KOPT-K1 (cell line): ENCODE measurements at regions not wholly inside any gene's neighbourhood (a gene's known extent, or its start where the extent isn't known, plus 50 kb on each side); places are given as distances from the start of the nearest gene placed in this dataset.
"Not testable (repeated sequence)": the region's sequence is repeated elsewhere in the genome, so short reads cannot be mapped to it uniquely, and the experiment has no call there.

Source experiments
- H3K27ac ChIP-seq: fragments of 200-600 bp; sonication (generic); 2 replicates; pipeline ENCODE4 v1.5.1; 2016; ENCODE audit warnings: antibody characterized with exemption, mild to moderate bottlenecking, low read depth, low read length; ENCODE audit not compliant: poor library complexity, severe bottlenecking
- H3K36me3 ChIP-seq: fragments of 200-600 bp; sonication (generic); 2 replicates; pipeline ENCODE4 v1.5.1; 2017; ENCODE audit warnings: antibody characterized with exemption, mild to moderate bottlenecking, low read length, moderate library complexity; ENCODE audit not compliant: insufficient read depth
- H3K9me3 ChIP-seq: fragments of 200-600 bp; sonication (generic); 2 replicates; pipeline ENCODE4 v1.5.1; 2017; ENCODE audit warnings: antibody characterized with exemption, low read length, mild to moderate bottlenecking; ENCODE audit not compliant: insufficient read depth, poor library complexity, severe bottlenecking

DNA sequence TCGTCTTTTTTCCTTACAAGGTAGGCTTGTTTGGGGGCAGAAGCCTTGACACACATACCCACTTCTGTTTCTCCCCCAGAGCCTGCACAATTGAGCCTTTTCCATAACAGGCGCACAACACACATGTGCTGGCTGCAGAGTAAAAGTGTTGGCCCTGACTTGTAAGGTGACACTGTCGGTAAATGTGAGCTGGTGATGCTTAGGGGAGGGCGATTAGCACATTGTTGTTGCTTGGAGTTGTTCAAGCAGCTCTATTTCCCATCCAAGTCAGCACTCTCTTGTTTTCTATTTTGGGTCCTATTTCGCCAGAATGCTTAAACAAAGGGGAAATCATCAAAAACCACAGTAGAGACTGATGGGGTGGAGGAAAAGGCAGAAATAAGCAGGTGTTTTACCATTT is 51.9 kb upstream of the PTPRJ start:
- H3K27ac ChIP-seq, result peak overlapping the region; percentile 28
- no peaks in the 10 kb centered on the region for H3K36me3 ChIP-seq
- no peaks in the 10 kb centered on the region for H3K9me3 ChIP-seq

GRCh38 chr11:47924184-47924691 is 56.1 kb upstream of the PTPRJ start:
- no peaks in the 10 kb centered on the region for H3K36me3 ChIP-seq
- H3K27ac ChIP-seq, result no peak overlapping the region
- H3K9me3 ChIP-seq, result no peaks in the 10 kb centered on the region

DNA sequence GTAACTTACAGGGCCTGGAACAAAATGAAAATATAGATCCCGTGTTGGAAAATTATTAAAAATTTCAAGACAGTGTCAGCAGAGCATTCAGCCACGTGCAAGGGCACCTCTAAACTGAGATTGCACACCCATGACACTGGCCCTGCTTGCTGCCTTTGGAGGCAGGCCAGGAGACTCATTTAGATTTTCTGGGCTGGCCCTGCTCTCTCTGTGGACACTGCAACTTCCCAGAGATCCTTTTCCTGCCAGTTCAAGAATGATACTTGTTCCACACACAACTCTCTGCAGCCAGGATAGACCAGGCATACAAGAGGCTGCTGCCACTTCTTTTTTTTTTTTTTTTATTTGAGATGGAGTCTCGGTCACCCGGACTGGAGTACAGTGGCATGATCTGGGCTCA is 56.7 kb upstream of the PTPRJ start:
- H3K27ac ChIP-seq, result no peak overlapping the region
- H3K36me3 ChIP-seq, result no peaks in the 10 kb centered on the region
- no peaks in the 10 kb centered on the region for H3K9me3 ChIP-seq

- H3K36me3 ChIP-seq, H3K27ac ChIP-seq, H3K9me3 ChIP-seq: not testable (repeated sequence)
These were observed 59.2 kb upstream of the PTPRJ start for GRCh38 chr11:47921080-47921555.

DNA sequence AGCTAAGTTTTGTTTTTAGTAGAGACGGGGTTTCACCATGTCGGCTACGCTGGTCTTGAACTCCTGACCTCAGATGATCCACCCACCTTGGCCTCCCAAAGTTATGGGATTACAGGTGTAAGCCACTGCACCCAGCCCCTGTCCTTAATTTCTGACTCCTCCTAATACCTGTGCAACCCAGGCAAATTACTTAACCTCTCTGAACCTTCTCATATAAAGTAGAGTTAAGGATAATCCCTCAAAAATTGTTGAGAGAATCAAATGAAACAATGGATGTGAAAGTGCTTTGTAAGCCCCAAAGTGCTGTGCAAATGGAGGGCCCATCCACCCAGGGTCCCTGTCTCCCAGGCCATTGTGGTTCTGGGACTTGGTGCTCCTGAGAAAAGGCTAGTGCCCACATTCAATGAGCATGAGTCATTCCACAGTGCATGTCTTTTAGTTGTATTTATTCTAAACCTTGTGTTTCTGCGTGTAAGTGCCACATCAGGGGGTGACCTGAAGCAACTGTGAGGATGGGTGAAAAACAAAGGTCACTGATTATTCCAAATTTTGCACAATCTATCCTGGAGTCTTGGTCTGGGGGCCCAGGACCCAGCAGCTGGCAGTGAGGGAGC is 61.4 kb upstream of the PTPRJ start:
- Histone ChIP-seq H3K36me3 (no peaks in the 10 kb centered on the region), H3K27ac (peak overlapping the region; percentile 56)

GRCh38 chr11:47918370-47918690 is 62.0 kb upstream of the PTPRJ start:
- Histone ChIP-seq H3K36me3 (no peaks in the 10 kb centered on the region), H3K27ac (peak overlapping the region; percentile 56)

More for the DNA sequence above, 61.4 kb upstream of the PTPRJ start:
- H3K9me3 ChIP-seq, result no peaks in the 10 kb centered on the region

DNA sequence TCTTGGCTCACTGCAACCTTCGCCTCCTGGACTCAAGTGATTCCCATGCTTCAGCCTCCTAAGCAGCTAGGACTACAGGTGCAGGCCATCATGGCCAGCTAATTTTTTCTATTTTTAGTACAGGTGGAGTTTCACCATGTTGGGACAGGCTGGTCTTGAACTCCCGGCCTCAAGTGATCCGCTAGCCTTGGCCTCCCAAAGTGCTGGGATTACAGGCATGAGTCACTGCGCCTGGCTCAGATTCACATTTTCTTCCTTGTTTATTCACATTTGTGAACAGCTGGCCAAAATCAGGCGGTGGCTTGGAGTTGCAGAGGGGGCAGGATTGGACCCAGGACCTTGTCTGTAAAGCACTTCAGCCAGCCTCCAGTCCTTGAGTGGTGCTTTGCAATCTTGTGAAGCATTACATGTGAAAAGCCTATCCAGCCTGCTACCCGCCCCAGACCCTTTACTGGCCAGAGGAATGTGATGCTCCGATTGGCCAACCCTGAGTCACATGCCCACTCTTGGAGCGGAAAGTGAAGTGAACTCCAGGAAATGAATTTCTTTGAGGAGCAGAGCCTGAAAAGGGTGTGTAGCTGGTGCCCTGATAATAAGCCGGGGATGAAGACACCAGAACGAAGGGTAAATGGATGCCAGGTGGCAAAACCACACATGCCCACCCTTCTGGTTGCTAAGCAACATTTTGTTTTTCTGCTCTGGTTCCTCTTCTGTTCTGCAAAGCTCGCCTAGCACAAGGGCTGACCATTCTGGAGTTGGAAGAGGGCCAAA is 62.6 kb upstream of the PTPRJ start:
- Histone ChIP-seq H3K27ac (peak overlapping the region; percentile 56), H3K9me3 (no peaks in the 10 kb centered on the region), H3K36me3 (no peaks in the 10 kb centered on the region)

More at GRCh38 chr11:47918370-47918690, 62.0 kb upstream of the PTPRJ start:
- no peaks in the 10 kb centered on the region for H3K9me3 ChIP-seq

GRCh38 chr11:47916361-47916841 is 64.0 kb upstream of the PTPRJ start:
- no peak overlapping the region for H3K27ac ChIP-seq
- no peaks in the 10 kb centered on the region for H3K9me3 ChIP-seq
- no peaks in the 10 kb centered on the region for H3K36me3 ChIP-seq

DNA sequence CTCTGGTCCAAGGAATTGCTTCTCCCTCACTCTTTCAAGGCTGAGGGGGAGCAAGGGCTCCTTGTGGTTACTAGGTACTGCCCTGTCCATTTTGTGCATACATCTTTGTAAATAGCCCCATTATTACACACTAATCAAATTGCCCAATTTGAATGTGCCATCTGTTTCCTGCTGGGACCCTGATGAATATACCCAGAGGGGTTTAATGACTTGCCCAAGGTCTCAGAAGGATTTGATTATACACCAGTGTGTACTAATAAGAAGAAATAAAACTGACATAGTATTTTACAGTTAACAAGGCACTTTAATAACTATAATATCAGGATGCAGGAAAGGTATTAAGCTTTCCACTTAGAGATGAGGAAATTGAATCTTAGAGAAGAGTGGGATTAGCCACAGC is 64.6 kb upstream of the PTPRJ start:
- H3K36me3 ChIP-seq, result no peaks in the 10 kb centered on the region
- no peaks in the 10 kb centered on the region for H3K9me3 ChIP-seq
- peak overlapping the region; percentile 28 for H3K27ac ChIP-seq

GRCh38 chr11:47915374-47915773 is 65.0 kb upstream of the PTPRJ start:
- Histone ChIP-seq H3K36me3 (no peaks in the 10 kb centered on the region), H3K27ac (peak overlapping the region; percentile 28), H3K9me3 (no peaks in the 10 kb centered on the region)

- H3K27ac ChIP-seq, result no peak overlapping the region
These were observed 65.6 kb upstream of the PTPRJ start for GRCh38 chr11:47914743-47915142.

DNA sequence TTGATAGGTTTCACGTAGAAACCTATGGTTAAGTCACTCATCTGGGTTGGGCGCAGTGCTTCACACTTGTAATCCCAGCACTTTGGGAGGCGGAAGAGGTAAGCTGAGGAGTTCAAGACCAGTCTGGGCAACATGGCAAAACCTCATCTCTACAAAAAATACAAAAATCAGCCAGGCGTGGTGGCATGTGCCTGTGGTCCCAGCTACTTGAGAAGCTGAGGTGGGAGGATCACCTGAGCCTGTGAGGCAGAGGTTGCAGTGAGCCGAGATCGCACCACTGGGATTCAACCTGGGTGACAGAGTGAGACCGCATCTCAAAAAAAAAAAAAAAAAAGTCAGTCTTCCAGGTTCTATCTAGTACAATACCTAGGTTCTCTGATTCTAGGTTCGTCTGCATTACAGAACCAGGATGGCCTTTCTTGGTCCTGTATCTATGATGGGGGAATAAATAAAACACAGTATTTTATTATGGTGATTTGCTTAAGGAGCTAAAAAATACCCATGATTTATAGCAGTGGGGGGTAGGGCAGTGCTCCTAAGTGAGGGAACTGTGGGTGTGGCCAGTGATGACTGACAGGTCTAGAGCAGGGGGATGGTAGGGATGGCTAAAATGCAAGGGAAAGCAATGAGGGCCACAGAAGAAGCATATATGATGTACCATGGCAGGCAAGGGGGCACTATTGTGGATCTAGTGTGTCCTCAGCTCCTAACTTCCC is 65.5 kb upstream of the NUP160 start:
- Histone ChIP-seq H3K27ac (no peak overlapping the region), H3K36me3 (no peaks in the 10 kb centered on the region), H3K9me3 (no peaks in the 10 kb centered on the region)

More at GRCh38 chr11:47914743-47915142, 65.6 kb upstream of the PTPRJ start:
- Histone ChIP-seq H3K36me3 (no peaks in the 10 kb centered on the region), H3K9me3 (no peaks in the 10 kb centered on the region)

GRCh38 chr11:47912843-47913437 is 64.8 kb upstream of the NUP160 start:
- Histone ChIP-seq H3K27ac (no peak overlapping the region), H3K36me3 (no peaks in the 10 kb centered on the region)

DNA sequence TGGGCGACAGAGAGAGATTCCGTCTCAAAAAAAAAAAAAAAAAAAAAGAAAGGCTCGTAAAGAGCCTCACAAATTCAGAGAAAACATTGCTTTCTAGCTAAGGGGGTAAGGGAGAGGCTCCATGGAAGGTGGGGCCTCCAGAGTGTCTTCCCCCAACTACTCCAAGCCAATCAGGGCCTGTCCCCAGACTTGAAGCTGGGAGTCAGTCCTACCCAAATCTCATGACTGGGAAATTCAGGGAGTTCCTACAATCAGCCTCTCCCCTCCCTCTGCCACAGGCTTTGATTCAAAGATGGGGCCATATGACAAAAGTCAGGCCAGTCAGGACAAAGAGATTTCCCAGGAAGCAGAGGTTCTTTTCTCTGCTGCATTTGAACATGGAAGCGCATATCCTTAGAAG is 63.0 kb upstream of the NUP160 start:
- Histone ChIP-seq H3K9me3 (no peaks in the 10 kb centered on the region), H3K27ac (no peak overlapping the region)

More at GRCh38 chr11:47912843-47913437, 64.8 kb upstream of the NUP160 start:
- no peaks in the 10 kb centered on the region for H3K9me3 ChIP-seq

DNA sequence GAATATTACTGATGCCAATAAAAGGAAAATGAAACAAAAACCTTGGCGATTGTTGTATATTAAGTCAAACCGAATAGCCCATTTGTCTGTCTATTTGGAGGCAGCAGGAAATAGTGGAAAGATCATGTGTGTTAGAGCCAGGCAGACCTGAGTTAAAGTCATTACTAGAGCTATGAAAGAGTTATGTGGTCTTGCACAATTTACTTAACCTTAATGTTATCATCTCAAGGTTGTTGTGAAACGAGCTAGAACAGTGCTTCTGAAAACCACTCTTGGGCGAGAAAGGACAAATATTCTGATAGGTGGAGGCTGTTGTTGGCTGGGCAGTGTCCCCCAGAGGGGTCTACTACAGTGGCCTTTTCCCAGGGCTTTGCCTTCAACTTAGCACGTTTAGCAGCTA is 60.0 kb upstream of the NUP160 start:
- Histone ChIP-seq H3K9me3 (no peaks in the 10 kb centered on the region), H3K36me3 (no peaks in the 10 kb centered on the region), H3K27ac (peak overlapping the region; percentile 29)

More for the DNA sequence above, 63.0 kb upstream of the NUP160 start:
- no peaks in the 10 kb centered on the region for H3K36me3 ChIP-seq
